ENCODE measurements at regions not wholly inside any gene's neighbourhood (a gene's known extent, or its start where the extent isn't known, plus 50 kb on each side); places are given as distances from the start of the nearest gene placed in this dataset.

GRCh38 chr4:32163125-32163524 is 1443.0 kb downstream of the PCDH7 start:
- no peak overlapping the region for H3K4me3 Mint-ChIP-seq (ENCODE audit: unreplicated experiment)
- no peaks in the 10 kb centered on the region for H3K36me3 Mint-ChIP-seq (ENCODE audit: insufficient read depth, unreplicated experiment)
- no peaks in the 10 kb centered on the region for H3K9me3 Mint-ChIP-seq (ENCODE audit: unreplicated experiment)
- TF ChIP-seq CTCF (IDR thresholded peaks at IDR 0.05; ENCODE audit: insufficient read depth in 1 of 2, low read depth in 1 of 2, low read length in 1 of 2, severe bottlenecking in 1 of 2, unreplicated experiment in 1 of 2), result no peak
- POLR2A ChIA-PET, result no interaction called here
- intact Hi-C loops (cut with micrococcal nuclease; ENCODE audit: unreplicated experiment), result no loop called here
- H3K27me3 Mint-ChIP-seq (ENCODE audit: insufficient read depth, unreplicated experiment), result no peaks in the 10 kb centered on the region
- no peaks in the 10 kb centered on the region for H3K9me3 ChIP-seq
- H3K36me3 ChIP-seq (ENCODE audit: control insufficient read depth, insufficient read depth, low read length), result no peaks in the 10 kb centered on the region
- no peak overlapping the region for H3K27ac Mint-ChIP-seq (ENCODE audit: unreplicated experiment)
- CTCF ChIA-PET, result no interaction called here
- no TSS peak for BruUV-seq (replicated peaks)
- no peaks in the 10 kb centered on the region for H3K27me3 ChIP-seq (replicated peaks; ENCODE audit: control insufficient read depth, insufficient read depth, low read length)
- no peaks in the 10 kb centered on the region for H3K4me1 Mint-ChIP-seq (ENCODE audit: low read depth, unreplicated experiment)
- no peaks in the 10 kb centered on the region for H3K4me1 ChIP-seq
- no peak for DNase-seq
- no peak overlapping the region for H3K4me3 ChIP-seq (ENCODE audit: low read depth, low read length)

DNA sequence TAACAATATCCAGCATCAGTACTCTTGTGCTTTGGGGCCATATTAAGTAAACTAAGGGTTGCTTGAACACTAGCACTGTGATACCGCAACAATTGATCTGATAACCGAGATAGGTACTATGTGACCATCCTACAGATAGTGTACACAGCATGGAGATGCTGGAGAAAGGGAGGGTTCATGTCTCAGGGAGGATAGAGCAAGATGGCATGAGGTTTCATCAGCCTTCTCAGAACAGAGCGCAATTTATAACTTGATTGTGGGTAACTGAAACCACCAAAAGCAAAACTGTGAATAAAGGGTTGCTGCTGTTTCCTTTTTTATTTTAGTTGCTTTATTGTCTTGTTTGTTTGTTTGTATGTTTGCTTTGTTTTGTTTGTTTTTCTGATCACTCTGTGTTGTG is 1449.7 kb downstream of the PCDH7 start:
- no TSS peak for BruUV-seq (replicated peaks)
- DNase-seq, result no peak
- no peaks in the 10 kb centered on the region for H3K27me3 ChIP-seq (replicated peaks; ENCODE audit: control insufficient read depth, insufficient read depth, low read length)
- TF ChIP-seq CTCF (IDR thresholded peaks at IDR 0.05; ENCODE audit: insufficient read depth in 1 of 2, low read depth in 1 of 2, low read length in 1 of 2, severe bottlenecking in 1 of 2, unreplicated experiment in 1 of 2), result no peak
- no peaks in the 10 kb centered on the region for H3K4me1 ChIP-seq
- no peak overlapping the region for H3K4me3 ChIP-seq (ENCODE audit: low read depth, low read length)
- Mint-ChIP-seq H3K27me3 (ENCODE audit: insufficient read depth, unreplicated experiment) (no peaks in the 10 kb centered on the region), H3K4me3 (ENCODE audit: unreplicated experiment) (no peak overlapping the region), H3K4me1 (ENCODE audit: low read depth, unreplicated experiment) (no peaks in the 10 kb centered on the region), H3K9me3 (ENCODE audit: unreplicated experiment) (peaks cover 12% of the 10 kb centered on the region), H3K36me3 (ENCODE audit: insufficient read depth, unreplicated experiment) (no peaks in the 10 kb centered on the region), H3K27ac (ENCODE audit: unreplicated experiment) (no peak overlapping the region)
- no peaks in the 10 kb centered on the region for H3K36me3 ChIP-seq (ENCODE audit: control insufficient read depth, insufficient read depth, low read length)
- no peaks in the 10 kb centered on the region for H3K9me3 ChIP-seq
- intact Hi-C loops (cut with micrococcal nuclease; ENCODE audit: unreplicated experiment), result no loop called here
- POLR2A ChIA-PET, result no interaction called here
- CTCF ChIA-PET, result no interaction called here

- intact Hi-C loops (cut with micrococcal nuclease; ENCODE audit: unreplicated experiment), result no loop called here
- H3K9me3 Mint-ChIP-seq (ENCODE audit: unreplicated experiment), result peaks cover 12% of the 10 kb centered on the region
- Histone ChIP-seq H3K27me3 (replicated peaks; ENCODE audit: control insufficient read depth, insufficient read depth, low read length) (no peaks in the 10 kb centered on the region), H3K36me3 (ENCODE audit: control insufficient read depth, insufficient read depth, low read length) (no peaks in the 10 kb centered on the region), H3K4me1 (no peaks in the 10 kb centered on the region), H3K9me3 (no peaks in the 10 kb centered on the region), H3K4me3 (ENCODE audit: low read depth, low read length) (no peak overlapping the region)
- H3K36me3 Mint-ChIP-seq (ENCODE audit: insufficient read depth, unreplicated experiment), result no peaks in the 10 kb centered on the region
- DNase-seq, result no peak
- BruUV-seq (replicated peaks), result no TSS peak
- CTCF ChIA-PET, result no interaction called here
- no peak overlapping the region for H3K27ac Mint-ChIP-seq (ENCODE audit: unreplicated experiment)
- TF ChIP-seq CTCF (IDR thresholded peaks at IDR 0.05; ENCODE audit: insufficient read depth in 1 of 2, low read depth in 1 of 2, low read length in 1 of 2, severe bottlenecking in 1 of 2, unreplicated experiment in 1 of 2), result no peak
- no peaks in the 10 kb centered on the region for H3K4me1 Mint-ChIP-seq (ENCODE audit: low read depth, unreplicated experiment)
- H3K4me3 Mint-ChIP-seq (ENCODE audit: unreplicated experiment), result no peak overlapping the region
- no peaks in the 10 kb centered on the region for H3K27me3 Mint-ChIP-seq (ENCODE audit: insufficient read depth, unreplicated experiment)
- POLR2A ChIA-PET, result no interaction called here
Measured at GRCh38 chr4:32172086-32172485, 1451.9 kb downstream of the PCDH7 start.

All from Caco-2 (cell line).